Stimulated activated CD4-positive, alpha-beta T cell treated with anti-CD3 and anti-CD28 coated beads, Interleukin-4, amount 100 ng/mL, for 24 hours (primary cell): ENCODE measurements at regions not wholly inside any gene's neighbourhood (a gene's known extent, or its start where the extent isn't known, plus 50 kb on each side); places are given as distances from the start of the nearest gene placed in this dataset.
"Not testable (repeated sequence)": the region's sequence is repeated elsewhere in the genome, so short reads cannot be mapped to it uniquely, and the experiment has no call there.

Source experiments
- DNase-seq: peaks from one replicate; pipeline ENCODE4 v3.0.0-alpha.2; 2020

DNA sequence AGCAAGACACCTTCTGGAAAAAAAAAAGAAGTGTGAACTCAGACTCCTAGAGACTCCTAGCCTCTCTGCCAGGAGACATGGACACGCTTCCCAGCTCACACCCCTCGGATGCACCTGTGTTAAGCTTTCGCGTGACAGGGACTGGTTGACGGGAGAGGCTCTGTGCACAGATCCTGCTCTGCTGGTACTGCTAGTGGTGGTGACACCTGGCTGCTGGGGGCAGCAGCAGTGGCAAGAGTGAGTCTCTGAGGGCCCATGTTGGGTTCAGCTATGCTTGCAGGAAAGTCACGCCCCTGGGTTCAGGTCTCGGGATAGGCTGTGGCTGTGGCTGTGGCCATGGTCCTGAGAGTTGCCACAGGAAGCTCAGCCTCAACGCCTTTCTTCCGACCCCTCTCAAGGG is 81.1 kb downstream of the XRCC2 start:
- DNase-seq, result no peak

GRCh38 chr7:152591976-152592375 is 84.0 kb downstream of the XRCC2 start:
- DNase-seq, result no peak

- no peak for DNase-seq
Measured at GRCh38 chr7:152590481-152590880, 85.5 kb downstream of the XRCC2 start.

- not testable (repeated sequence) for DNase-seq
Measured at GRCh38 chr7:152589821-152590220, 86.1 kb downstream of the XRCC2 start.

DNA sequence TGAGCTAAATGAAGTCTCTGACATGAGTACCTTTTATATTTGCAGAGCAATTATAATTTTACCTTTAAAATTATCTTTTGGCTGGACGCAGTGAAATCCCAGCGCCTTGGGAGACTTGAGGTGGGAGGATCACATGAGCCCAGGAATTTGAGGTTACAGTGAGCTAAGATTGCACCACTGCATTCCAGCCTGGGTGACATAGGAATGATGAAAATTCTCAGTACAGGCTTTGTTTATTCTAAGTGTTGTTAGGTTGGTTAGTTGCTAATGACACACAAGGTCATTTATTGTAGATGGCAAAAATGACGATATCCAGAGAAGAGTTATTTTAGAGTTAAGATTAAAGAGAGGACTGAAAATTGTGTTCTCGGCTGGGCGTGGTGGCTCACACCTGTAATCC is 87.6 kb downstream of the XRCC2 start:
- DNase-seq, result no peak

DNA sequence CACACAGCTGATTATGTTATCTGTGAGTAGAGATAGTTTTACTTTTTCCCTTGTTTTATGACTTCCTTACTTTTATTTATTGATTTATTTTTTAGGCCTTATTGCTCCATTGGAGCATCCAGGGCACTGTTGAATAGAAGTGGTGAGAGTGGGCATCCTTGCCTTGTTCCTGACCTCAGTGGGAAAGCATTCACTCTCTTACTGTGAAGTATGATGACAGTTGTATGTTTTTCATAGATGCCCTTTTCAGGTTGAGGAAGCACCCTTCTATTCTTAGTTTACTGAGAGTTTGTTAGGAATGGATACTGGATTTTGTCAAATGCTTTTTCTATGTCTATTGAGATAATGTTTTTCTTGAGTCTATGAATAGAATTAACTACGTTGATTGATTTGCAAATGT is 88.6 kb downstream of the XRCC2 start:
- no peak for DNase-seq

DNA sequence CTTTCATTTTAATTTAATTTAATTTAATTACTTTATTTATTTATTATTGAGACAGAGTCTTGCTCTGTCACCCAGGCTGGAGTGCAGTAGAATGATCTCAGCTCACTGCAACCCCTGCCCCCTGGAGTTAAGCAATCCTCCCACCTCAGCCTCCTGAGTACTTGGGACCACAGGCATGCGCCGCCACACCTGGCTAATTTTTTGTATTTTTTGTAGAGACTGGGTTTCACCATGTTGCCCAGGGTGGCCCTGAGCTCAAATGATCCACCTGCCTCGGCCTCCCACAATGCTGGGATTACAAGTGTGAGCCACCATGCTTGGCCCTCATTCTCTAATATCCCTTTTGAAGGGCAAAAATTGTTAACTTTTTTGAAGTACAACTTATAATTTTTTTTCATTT is 92.9 kb downstream of the XRCC2 start:
- DNase-seq, result no peak

- no peak for DNase-seq
Measured at GRCh38 chr7:152579070-152579469, 96.9 kb downstream of the XRCC2 start.

DNA sequence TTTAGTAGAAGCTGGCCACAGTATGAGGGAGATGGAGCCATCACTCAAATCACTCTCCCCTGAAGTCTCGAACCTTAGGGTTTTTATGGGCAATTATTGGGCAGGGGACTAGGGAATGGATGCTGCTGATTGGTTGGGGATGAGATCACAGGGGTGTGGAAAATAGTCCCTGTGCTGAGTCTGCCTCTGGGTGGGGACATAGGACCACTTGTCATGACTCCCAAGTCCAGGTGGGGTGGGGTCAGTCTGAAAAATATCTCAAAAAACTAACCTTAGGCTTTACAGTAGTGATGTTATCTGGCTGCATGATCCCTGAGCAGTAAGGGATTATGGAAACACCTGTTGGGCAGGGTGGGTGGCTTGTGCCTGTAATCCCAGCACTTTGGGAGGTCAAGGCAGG is 98.6 kb downstream of the XRCC2 start:
- DNase-seq, result no peak

- no peak for DNase-seq
Measured at GRCh38 chr7:152574892-152575548, 100.9 kb downstream of the XRCC2 start.

DNA sequence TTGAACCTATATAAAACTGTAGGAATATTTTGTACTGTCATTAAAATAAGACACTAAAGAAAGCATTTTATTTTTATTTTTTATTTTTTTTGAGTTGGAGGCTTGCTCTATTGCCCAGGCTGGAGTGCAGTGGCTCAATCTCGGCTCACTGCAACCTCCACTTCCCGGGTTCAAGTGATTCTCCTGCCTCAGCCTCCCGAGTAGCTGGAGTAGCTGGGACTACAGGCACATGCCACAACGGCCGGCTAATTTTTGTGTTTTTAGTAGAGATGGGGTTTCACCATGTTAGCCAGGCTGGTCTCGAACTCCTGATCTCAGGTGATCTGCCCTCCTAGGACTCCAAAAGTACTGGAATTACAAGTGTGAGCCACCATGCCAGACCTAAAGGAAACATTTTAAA is 102.8 kb downstream of the XRCC2 start:
- not testable (repeated sequence) for DNase-seq

GRCh38 chr7:152572101-152572500 is 103.8 kb downstream of the XRCC2 start:
- no peak for DNase-seq

DNA sequence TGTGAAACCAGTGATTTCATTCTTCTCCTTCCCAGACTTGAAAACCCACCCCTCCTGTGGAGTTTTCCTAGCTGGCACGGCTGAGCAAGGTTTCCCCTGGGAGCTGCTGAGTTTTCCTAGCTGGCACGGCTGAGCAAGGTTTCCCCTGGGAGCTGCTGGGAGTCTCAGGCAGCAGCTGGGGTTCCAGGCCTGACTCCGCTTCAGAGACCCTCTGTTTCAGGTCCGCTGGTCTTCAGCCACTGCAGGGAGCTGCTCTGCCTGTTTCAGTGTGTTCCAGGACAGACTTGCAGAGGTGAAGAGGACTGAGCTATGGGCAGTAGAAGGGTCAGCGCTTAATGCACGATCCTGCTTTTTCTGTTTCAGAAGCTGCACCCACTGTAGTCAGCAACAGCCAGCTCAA is 104.9 kb downstream of the XRCC2 start:
- no peak for DNase-seq

DNA sequence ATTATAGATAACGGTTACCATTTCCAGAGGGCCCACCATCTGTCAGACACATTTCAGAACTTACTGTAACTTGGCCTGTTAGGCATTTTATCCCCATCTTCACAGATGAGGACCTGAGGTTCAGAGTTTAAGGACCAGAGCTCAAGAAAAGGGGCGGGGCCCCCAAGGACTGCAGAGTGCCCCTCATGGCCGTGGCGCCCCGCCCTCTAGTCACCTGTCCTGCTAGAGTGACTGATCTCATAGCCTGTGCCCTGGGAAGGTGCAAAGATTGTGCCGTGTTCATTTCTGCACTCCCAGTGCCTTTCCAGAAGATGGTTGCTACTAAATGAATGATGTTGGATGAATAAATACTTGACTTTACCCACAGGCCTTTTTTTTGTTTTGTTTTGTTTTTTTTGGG is 107.0 kb downstream of the XRCC2 start:
- DNase-seq, result no peak

DNA sequence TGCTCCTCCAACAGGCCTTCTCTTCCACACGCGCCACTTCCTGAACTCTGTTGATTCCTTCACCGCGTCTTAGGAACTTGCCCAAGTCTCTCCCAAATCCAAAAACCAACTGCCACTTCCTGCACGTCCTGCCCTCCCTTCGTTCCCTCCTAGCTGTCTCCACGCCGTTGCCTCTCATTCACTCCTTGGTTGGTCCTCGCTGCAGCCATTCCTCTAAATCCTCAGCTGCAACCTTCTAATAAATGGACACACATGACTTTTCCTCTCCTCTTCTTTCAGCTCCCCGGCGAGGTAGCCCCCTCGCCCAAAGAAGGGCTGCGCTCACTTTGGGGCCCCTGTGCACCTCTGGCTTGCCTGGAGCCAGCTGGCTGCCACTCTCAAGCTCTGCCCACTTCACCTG is 110.2 kb downstream of the XRCC2 start:
- DNase-seq, result no peak

DNA sequence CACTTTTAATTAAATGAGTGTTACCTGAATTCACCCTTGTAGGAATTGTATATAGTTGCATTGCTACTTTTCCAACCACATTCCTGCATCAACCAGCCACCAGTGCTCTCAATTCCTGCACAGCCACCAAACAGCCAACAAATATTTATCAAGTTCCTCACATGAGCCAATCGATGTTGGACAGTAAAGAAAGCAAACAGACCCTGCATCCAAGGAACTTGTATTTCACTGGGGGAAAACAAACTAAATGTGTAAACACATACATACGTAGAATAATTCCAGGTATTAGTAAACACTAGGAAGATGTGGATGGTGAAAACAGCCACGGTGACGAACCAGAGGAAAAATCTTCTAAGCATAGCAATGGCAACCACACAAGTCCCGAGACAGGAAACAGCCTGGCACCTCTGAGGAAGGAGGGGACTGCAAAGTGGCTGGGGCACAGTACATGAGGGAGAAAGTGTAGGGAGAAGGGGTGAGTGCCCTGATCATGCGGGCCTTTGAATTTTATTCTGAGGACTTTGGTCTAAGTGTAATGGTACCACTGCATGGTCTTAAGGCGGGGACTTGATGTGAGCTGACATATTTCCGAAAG is 111.2 kb downstream of the XRCC2 start:
- DNase-seq, result no peak

DNA sequence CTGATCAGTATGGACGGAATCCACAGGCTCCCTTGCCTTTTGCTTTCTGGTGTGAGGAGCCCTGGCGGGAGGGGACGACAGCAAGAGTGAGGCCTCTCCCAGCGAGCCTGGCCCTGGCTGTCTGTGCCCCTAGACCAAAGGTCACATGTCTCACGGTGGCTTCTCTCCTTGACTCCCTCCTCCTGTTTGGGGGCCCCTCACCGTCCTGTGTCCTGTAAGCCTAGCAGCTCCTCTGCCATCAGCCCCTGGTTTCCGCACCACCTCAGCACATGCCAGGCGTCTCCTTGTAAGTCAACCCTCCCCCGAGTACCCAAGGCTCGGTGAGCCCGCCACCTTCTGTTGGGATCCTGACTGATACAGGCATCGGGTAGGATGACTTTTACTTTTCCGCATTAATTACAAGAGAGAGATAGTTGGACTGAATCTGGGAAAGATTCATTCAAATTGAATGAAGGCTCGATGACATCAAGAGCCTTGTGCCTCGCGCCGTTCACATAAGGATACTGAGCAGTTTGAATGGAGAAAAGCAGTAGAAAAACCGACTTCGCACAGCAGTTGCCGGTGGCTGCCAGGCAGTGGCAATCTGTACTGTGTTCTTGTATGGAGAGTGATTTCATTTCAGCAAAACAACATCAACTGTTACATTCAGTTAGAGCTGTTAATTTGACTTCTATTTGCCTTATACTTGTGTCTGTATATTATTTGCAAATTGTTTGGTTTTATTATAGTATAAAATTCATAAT is 119.8 kb downstream of the XRCC2 start:
- DNase-seq, result no peak

- no peak for DNase-seq
Measured at GRCh38 chr7:152553671-152554317, 118.0 kb upstream of the KMT2C start.

- DNase-seq, result no peak
Measured at GRCh38 chr7:152551304-152552036, 115.7 kb upstream of the KMT2C start.

- no peak for DNase-seq
Measured at GRCh38 chr7:152544971-152545619, 109.3 kb upstream of the KMT2C start.

GRCh38 chr7:152544481-152544927 is 108.7 kb upstream of the KMT2C start:
- DNase-seq, result no peak

- no peak for DNase-seq
Measured at GRCh38 chr7:152543799-152544198, 108.0 kb upstream of the KMT2C start.

- no peak for DNase-seq
Measured at GRCh38 chr7:152541892-152542291, 106.1 kb upstream of the KMT2C start.
